Kidney epithelial cell (primary cell): ENCODE measurements at regions not wholly inside any gene's neighbourhood (a gene's known extent, or its start where the extent isn't known, plus 50 kb on each side); places are given as distances from the start of the nearest gene placed in this dataset.

ENCODE experiments used
- DNase-seq: peaks from one replicate; pipeline ENCODE4 v3.0.0-alpha.2; 2010; ENCODE audit warnings: low read depth
- H3K27me3 ChIP-seq: 2 replicates; pipeline ENCODE4 v1.6.0; 2011; ENCODE audit warnings: low read length; ENCODE audit not compliant: control insufficient read depth, insufficient read depth
- H3K36me3 ChIP-seq: 2 replicates; pipeline ENCODE4 v1.5.1; 2011; ENCODE audit warnings: low read length; ENCODE audit not compliant: control insufficient read depth, insufficient read depth
- H3K4me3 ChIP-seq: 2 replicates; pipeline ENCODE4 v1.5.1; 2011; ENCODE audit warnings: low read depth, mild to moderate bottlenecking, control low read depth, low read length
- TF ChIP-seq, protein P1 (sequence below): IDR thresholded peaks from 2 replicates; pipeline ENCODE4 v1.5.1; 2011; ENCODE audit warnings: mild to moderate bottlenecking, moderate library complexity, low read length, control low read depth, inconsistent platforms; ENCODE audit not compliant: insufficient read depth, poor library complexity, severe bottlenecking

DNA sequence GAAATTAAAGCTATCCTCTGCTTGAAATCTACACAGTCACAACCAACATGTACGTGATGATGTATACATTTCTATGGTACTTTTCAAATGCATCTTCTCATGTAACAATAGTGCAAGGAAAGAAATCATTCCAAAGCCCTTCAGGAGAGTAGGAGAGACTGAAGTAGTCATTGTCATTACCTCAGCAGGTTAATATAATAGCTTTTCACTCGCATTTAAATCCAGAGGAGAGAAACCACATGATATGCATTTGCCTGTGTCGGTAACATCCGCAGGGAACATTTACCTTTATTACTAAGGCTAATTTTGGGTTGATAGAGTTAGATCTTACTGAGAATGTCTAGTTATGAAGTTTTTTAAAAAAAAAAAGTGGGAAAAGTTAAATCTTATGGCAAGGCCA is 186.6 kb upstream of the DTNBP1 start:
- DNase-seq, result no peak
- TF ChIP-seq, protein P1, sequence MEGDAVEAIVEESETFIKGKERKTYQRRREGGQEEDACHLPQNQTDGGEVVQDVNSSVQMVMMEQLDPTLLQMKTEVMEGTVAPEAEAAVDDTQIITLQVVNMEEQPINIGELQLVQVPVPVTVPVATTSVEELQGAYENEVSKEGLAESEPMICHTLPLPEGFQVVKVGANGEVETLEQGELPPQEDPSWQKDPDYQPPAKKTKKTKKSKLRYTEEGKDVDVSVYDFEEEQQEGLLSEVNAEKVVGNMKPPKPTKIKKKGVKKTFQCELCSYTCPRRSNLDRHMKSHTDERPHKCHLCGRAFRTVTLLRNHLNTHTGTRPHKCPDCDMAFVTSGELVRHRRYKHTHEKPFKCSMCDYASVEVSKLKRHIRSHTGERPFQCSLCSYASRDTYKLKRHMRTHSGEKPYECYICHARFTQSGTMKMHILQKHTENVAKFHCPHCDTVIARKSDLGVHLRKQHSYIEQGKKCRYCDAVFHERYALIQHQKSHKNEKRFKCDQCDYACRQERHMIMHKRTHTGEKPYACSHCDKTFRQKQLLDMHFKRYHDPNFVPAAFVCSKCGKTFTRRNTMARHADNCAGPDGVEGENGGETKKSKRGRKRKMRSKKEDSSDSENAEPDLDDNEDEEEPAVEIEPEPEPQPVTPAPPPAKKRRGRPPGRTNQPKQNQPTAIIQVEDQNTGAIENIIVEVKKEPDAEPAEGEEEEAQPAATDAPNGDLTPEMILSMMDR, result no peak
- Histone ChIP-seq H3K4me3 (no peak overlapping the region), H3K27me3 (no peaks in the 10 kb centered on the region), H3K36me3 (no peaks in the 10 kb centered on the region)

DNA sequence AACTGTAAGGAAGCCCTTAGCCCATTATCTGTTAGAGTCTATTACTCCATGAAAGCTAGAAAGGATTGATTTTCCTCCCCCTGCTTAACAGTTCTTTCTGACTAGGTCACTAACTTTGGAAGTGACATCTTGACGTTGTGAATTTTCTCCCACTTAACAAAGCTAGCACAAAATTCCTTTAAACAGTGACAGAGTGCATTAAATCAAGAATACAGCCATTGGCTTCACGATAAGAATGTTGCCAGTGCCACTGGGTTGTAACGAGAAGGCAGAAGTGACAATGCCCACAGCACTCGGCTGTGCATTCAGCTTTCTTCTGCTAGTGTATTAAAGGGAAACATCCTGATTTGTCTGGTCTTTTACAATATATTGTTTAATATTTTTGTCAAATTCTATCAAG is 182.7 kb upstream of the DTNBP1 start:
- H3K4me3 ChIP-seq, result no peak overlapping the region
- no peaks in the 10 kb centered on the region for H3K36me3 ChIP-seq
- no peaks in the 10 kb centered on the region for H3K27me3 ChIP-seq
- no peak for DNase-seq
- TF ChIP-seq, protein P1, result no peak

DNA sequence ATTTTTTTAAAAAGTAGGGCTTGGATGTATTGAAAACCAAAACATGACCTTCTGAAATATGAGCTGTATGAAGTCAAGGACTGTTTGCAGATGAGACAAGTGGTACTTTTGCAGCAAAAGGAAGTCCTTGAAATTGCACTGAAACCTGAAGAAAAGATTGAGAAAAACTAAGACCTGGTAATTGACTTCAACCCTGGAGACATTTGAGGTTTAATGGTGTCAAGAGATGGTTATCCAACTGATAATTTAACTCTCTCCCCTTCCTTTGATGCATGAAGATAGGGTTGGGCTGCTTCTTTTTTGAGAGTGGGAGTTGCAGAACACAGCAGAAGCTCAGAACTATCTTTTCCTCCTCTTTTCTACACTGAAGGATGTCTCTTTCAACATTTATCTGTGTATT is 180.9 kb upstream of the DTNBP1 start:
- no peak overlapping the region for H3K4me3 ChIP-seq
- TF ChIP-seq, protein P1, result no peak
- H3K27me3 ChIP-seq, result no peaks in the 10 kb centered on the region
- DNase-seq, result no peak
- no peaks in the 10 kb centered on the region for H3K36me3 ChIP-seq

DNA sequence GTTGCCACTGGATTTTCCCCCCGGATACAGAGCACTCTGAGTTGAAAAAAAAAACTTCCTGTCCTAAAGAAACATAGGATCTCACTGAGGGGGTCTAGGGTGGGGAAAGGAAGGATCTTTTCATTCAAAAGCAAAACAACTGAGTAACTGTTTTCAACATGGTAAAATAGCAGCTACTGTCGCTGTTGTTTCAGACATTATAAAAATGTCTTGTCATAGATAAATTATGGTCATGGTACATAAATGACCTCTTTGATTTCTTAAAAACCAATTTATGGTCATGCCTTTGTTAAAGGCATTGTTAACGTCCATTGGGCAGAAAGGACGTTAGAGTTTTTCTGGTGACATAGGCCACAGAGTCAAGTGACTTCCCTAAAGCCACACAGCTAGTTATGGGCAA is 180.4 kb upstream of the DTNBP1 start:
- no peaks in the 10 kb centered on the region for H3K36me3 ChIP-seq
- TF ChIP-seq, protein P1, result no peak
- no peaks in the 10 kb centered on the region for H3K27me3 ChIP-seq
- DNase-seq, result no peak
- H3K4me3 ChIP-seq, result no peak overlapping the region

DNA sequence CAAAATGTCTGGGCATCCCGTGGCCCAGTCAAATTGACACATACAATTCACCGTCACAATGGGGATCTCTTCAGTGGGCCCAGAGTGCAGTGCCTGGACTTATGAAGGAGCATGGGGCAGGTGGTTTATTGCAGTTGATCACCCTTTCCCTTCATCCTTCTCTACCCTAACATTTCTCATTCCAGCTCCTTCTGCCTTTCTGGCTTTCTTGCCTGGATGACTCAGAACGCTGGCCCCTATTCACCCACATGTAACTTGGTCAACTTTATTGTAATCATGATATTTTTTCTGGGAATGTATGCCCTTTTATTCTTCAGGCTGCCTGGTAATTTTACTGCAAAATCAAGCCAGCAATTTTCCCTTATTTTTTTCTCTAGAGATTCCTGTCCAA is 179.9 kb upstream of the DTNBP1 start:
- DNase-seq, result no peak
- TF ChIP-seq, protein P1, result no peak

DNA sequence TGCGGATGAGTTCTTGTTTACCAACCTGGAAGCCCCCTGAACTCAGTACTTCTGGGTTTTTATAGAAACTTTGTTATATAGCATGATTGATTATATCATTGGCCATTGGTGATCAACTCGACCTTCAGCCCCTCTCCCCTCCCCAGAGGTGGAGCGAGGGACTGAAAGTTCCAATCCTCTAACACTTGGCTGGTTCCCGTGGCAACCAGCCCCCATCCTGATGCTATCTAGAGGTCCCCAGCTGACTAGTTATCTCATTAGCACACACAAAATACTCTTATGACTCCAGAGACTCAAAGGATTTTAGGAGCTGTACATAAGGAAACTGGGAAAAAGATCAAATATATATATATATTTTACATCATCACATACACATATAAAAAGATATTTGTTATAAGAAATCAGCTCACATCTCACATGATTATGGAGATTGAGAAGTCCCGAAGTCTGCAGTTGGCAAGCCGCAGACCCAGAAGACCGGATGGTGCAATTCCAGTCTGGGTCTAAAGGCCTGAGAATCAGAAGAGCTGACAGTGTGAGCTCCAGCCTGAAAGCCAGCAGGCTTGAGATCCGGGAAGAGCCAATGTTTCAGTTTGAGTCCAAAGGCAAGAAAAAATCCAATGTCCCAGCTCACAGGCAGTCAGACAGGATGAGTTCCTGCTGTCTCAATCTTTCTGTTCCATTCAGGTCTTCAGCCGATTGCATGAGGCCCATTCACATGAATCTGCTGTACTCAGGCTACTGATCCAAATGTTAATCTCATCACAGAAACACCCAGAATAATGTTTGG is 179.3 kb upstream of the DTNBP1 start:
- H3K4me3 ChIP-seq, result no peak overlapping the region
- DNase-seq, result no peak
- TF ChIP-seq, protein P1, result no peak
- H3K27me3 ChIP-seq, result no peaks in the 10 kb centered on the region
- H3K36me3 ChIP-seq, result no peaks in the 10 kb centered on the region

More for the DNA sequence above, 179.9 kb upstream of the DTNBP1 start:
- Histone ChIP-seq H3K36me3 (no peaks in the 10 kb centered on the region), H3K27me3 (no peaks in the 10 kb centered on the region), H3K4me3 (no peak overlapping the region)
